ENCODE measurements at regions not wholly inside any gene's neighbourhood (a gene's known extent, or its start where the extent isn't known, plus 50 kb on each side); places are given as distances from the start of the nearest gene placed in this dataset.

- Mint-ChIP-seq H3K4me1 (ENCODE audit: low read depth) (peaks cover 21% of the 10 kb centered on the region), H3K36me3 (ENCODE audit: low read depth) (no peaks in the 10 kb centered on the region), H3K4me3 (no peak overlapping the region), H3K9me3 (no peaks in the 10 kb centered on the region), H3K27ac (no peak overlapping the region), H3K27me3 (ENCODE audit: insufficient read depth) (no peaks in the 10 kb centered on the region)
- no peak for TF ChIP-seq CTCF (IDR thresholded peaks at IDR 0.05)
- no peak for DNase-seq
Measured at GRCh38 chr18:68499141-68499540, 215.8 kb downstream of the TMX3 start.

DNA sequence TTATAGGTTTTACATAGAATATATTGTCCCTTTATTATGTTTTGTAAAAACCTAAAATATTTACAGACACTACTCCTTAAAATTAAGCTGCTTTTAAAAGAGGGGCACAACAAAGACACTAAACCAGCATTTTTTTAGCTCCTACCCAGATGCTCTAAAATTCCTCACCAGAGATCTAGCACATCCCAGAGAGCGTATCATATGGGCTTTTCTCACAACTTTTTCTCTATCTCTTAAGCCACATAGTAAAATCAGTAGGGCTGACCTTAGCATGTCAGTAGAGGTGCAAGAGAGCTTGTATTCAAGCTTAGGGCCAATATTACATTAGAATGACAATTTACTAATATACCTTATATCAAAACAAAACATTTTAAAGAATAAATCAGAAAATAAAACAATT is 216.3 kb downstream of the TMX3 start:
- Mint-ChIP-seq H3K27me3 (ENCODE audit: insufficient read depth) (no peaks in the 10 kb centered on the region), H3K4me1 (ENCODE audit: low read depth) (peaks cover 21% of the 10 kb centered on the region), H3K9me3 (no peaks in the 10 kb centered on the region), H3K36me3 (ENCODE audit: low read depth) (no peaks in the 10 kb centered on the region), H3K4me3 (no peak overlapping the region), H3K27ac (no peak overlapping the region)
- no peak for DNase-seq
- TF ChIP-seq CTCF (IDR thresholded peaks at IDR 0.05) = no peak

- Mint-ChIP-seq H3K4me1 (ENCODE audit: low read depth) (peaks cover 26% of the 10 kb centered on the region), H3K27me3 (ENCODE audit: insufficient read depth) (no peaks in the 10 kb centered on the region), H3K4me3 (no peak overlapping the region), H3K36me3 (ENCODE audit: low read depth) (no peaks in the 10 kb centered on the region), H3K27ac (no peak overlapping the region), H3K9me3 (no peaks in the 10 kb centered on the region)
- no peak for TF ChIP-seq CTCF (IDR thresholded peaks at IDR 0.05)
- no peak for DNase-seq
Measured at GRCh38 chr18:68498185-68498584, 216.7 kb downstream of the TMX3 start.

DNA sequence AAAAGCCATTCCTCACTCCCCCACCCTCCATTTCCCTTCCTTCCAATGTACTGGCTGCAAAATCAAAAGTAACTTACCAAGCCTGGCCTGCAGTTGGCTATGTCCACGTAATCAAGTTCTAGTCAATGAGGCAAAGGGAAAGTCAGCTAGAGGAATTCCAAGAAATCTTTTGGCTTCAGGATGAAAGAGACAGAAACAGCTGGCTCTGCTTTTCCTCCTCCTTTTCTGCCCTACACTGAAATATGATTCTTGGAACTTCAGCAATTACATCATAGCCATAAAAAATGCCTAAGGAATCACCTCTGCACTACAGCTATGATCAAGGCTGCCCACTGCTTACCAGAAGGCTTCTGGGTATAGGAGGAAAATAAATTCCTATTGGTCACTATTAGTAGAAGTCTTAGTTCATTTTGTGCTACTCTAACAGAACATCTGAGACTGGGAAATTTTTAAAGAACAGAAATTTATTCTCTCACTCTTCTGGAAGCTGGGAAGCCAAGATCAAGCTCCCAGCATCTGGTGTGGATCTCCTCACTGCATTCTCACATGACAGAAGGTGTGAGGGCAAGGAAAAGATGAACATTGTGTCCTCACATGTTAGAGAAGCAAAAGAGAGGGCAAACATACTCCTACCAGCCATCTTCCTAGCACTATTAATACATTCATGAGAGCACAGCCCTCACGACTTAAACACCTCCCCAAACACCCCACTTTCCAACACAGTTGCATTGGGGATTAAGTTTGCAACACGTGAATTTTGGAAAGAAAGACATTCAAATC is 219.9 kb downstream of the TMX3 start:
- TF ChIP-seq CTCF (IDR thresholded peaks at IDR 0.05) = no peak
- peak; percentile 88 for DNase-seq
- H3K27me3 Mint-ChIP-seq (ENCODE audit: insufficient read depth) = no peaks in the 10 kb centered on the region
- H3K9me3 Mint-ChIP-seq = no peaks in the 10 kb centered on the region
- no peaks in the 10 kb centered on the region for H3K36me3 Mint-ChIP-seq (ENCODE audit: low read depth)
- peaks cover 39% of the 10 kb centered on the region for H3K4me1 Mint-ChIP-seq (ENCODE audit: low read depth)
- H3K27ac Mint-ChIP-seq = peak overlapping the region; percentile 49
- peak overlapping the region; percentile 56 for H3K4me3 Mint-ChIP-seq

GRCh38 chr18:68489013-68489792 is 225.7 kb downstream of the TMX3 start:
- Mint-ChIP-seq H3K27ac (peak overlapping the region; percentile 0; the same call in 1 of the 2 replicates), H3K27me3 (ENCODE audit: insufficient read depth) (no peaks in the 10 kb centered on the region; the same call in 1 of the 2 replicates), H3K4me1 (ENCODE audit: low read depth) (peaks cover 34% of the 10 kb centered on the region), H3K9me3 (no peaks in the 10 kb centered on the region), H3K36me3 (ENCODE audit: low read depth) (no peaks in the 10 kb centered on the region), H3K4me3 (no peak overlapping the region)
- TF ChIP-seq CTCF (IDR thresholded peaks at IDR 0.05) = no peak
- no peak for DNase-seq

All from HFFc6 (cell line).